ENCODE measurements at regions not wholly inside any gene's neighbourhood (a gene's known extent, or its start where the extent isn't known, plus 50 kb on each side); places are given as distances from the start of the nearest gene placed in this dataset.
"Not testable (repeated sequence)": the region's sequence is repeated elsewhere in the genome, so short reads cannot be mapped to it uniquely, and the experiment has no call there.

DNA sequence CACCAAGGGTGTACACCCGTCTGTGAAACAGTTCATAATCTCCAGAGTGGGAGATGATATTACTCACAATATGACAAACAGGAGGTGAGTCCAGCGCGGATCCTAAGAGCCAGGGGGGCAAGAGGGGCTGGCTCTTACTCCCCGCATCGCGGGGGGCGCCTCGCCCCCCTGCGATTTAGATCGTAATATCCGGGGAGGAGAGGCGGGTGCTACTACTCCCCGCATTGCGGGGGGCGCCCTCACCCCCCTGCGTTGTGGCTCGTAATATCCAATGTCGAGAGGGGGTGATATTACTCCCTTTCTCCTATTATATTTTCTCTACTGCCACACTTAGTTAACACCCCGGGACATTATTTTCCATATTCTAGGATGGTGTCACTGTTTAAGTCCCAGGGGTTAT, 131.9 kb downstream of the ADRA2C start:
- no peak for TF ChIP-seq MYC (IDR thresholded peaks at IDR 0.05; ENCODE audit: low read depth, low read length)
- no peak for TF ChIP-seq CTCF (IDR thresholded peaks at IDR 0.05; ENCODE audit: low read depth, low read length)
- no peak for TF ChIP-seq POLR2A (IDR thresholded peaks at IDR 0.05; ENCODE audit: extremely low read depth, insufficient read length)
- TF ChIP-seq, protein P1, sequence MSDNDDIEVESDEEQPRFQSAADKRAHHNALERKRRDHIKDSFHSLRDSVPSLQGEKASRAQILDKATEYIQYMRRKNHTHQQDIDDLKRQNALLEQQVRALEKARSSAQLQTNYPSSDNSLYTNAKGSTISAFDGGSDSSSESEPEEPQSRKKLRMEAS (IDR thresholded peaks at IDR 0.05; ENCODE audit: low read depth, low read length) = no peak
- H3K4me3 ChIP-seq (ENCODE audit: low read depth, low read length) = no peak overlapping the region
- no peak for DNase-seq (ENCODE audit: low read depth)

DNA sequence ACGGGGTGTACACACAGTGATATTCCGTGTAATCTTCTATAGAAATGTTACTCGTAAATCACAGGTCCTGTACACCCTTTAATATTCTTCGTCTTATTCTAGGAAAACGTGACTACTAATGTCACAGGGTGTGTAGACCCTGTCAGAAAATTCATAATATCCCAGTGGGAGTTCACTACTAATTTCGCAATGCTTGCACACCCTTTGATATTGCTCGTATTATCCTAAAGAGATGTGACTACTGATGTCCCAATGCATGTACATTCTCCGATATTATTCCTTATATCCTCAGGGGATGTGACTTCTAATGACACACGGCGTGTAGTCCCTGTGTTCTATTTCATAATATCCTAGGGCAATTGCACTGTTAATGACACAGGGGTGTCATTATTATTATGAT, 132.7 kb downstream of the ADRA2C start:
- not testable (repeated sequence) for H3K4me3 ChIP-seq (ENCODE audit: low read depth, low read length); DNase-seq (ENCODE audit: low read depth)

GRCh38 chr4:3904264-3904955, 138.2 kb downstream of the ADRA2C start:
- not testable (repeated sequence) for DNase-seq (ENCODE audit: low read depth)

GRCh38 chr4:3909616-3910015, 143.4 kb downstream of the ADRA2C start:
- DNase-seq (ENCODE audit: low read depth); H3K4me3 ChIP-seq (ENCODE audit: low read depth, low read length): not testable (repeated sequence)

More at GRCh38 chr4:3904264-3904955, 138.2 kb downstream of the ADRA2C start:
- H3K4me3 ChIP-seq (ENCODE audit: low read depth, low read length) = not testable (repeated sequence)

GRCh38 chr4:3910161-3910950, 144.2 kb downstream of the ADRA2C start:
- not testable (repeated sequence) for H3K4me3 ChIP-seq (ENCODE audit: low read depth, low read length); DNase-seq (ENCODE audit: low read depth)

- no peak overlapping the region for H3K4me3 ChIP-seq (ENCODE audit: low read depth, low read length)
- DNase-seq (ENCODE audit: low read depth) = no peak
- no peak for TF ChIP-seq CTCF (IDR thresholded peaks at IDR 0.05; ENCODE audit: low read depth, low read length)
- TF ChIP-seq, protein P1 (IDR thresholded peaks at IDR 0.05; ENCODE audit: low read depth, low read length) = 0 out of 2 replicates have a peak, but pooled peaks have one; percentile 2
- TF ChIP-seq MYC (IDR thresholded peaks at IDR 0.05; ENCODE audit: low read depth, low read length) = no peak
Observed at GRCh38 chr4:3911252-3911856, 145.2 kb downstream of the ADRA2C start.

- H3K4me3 ChIP-seq (ENCODE audit: low read depth, low read length); DNase-seq (ENCODE audit: low read depth): not testable (repeated sequence)
Observed at GRCh38 chr4:3914511-3914910, 148.3 kb downstream of the ADRA2C start.

DNA sequence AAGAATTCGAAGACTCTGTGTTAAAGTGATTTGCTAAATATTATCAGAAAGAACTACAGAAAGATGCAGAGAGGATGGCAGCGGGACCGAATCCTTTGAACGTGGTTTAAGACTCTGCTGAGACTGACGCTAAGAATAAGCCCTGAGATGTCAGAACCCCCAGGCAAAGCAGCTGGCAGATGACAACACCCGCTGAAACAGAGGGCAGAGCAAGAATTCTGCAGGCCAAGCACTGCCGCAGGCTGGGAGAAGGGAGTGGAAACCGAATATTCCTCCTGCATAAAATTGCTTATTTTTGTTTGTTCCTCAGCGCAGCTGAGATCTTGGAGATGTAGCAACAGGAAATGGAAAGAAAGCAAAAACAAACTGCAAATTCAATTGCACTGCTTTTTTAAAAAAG, 153.3 kb downstream of the ADRA2C start:
- H3K4me3 ChIP-seq (ENCODE audit: low read depth, low read length); DNase-seq (ENCODE audit: low read depth): not testable (repeated sequence)

- H3K4me3 ChIP-seq (ENCODE audit: low read depth, low read length); DNase-seq (ENCODE audit: low read depth): not testable (repeated sequence)
Observed at GRCh38 chr4:3921902-3922301, 155.7 kb downstream of the ADRA2C start.

DNA sequence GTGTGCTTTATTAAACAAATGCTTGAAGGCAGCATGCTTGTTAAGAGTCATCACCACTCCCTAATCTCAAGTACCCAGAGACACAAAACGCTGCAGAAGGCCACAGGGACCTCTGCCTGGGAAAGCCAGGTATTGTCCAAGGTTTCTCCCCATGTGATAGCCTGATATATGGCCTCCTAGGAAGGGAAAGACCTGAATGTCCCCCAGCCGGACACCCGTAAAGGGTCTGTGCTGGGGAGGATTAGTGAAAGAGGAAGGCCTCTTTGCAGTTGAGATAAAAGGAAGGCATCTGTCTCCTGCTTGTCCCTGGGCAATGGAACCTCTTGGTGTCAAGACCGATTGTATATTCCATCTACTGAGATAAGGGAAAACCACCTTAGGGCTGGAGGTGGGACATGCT, 159.7 kb downstream of the ADRA2C start:
- H3K4me3 ChIP-seq (ENCODE audit: low read depth, low read length); DNase-seq (ENCODE audit: low read depth): not testable (repeated sequence)

GRCh38 chr4:3926271-3926670, 160.1 kb downstream of the ADRA2C start:
- DNase-seq (ENCODE audit: low read depth); H3K4me3 ChIP-seq (ENCODE audit: low read depth, low read length): not testable (repeated sequence)

GRCh38 chr4:3926969-3927755, 161.0 kb downstream of the ADRA2C start:
- not testable (repeated sequence) for H3K4me3 ChIP-seq (ENCODE audit: low read depth, low read length); DNase-seq (ENCODE audit: low read depth)

GRCh38 chr4:3929431-3929830, 163.2 kb downstream of the ADRA2C start:
- not testable (repeated sequence) for H3K4me3 ChIP-seq (ENCODE audit: low read depth, low read length); DNase-seq (ENCODE audit: low read depth)

DNA sequence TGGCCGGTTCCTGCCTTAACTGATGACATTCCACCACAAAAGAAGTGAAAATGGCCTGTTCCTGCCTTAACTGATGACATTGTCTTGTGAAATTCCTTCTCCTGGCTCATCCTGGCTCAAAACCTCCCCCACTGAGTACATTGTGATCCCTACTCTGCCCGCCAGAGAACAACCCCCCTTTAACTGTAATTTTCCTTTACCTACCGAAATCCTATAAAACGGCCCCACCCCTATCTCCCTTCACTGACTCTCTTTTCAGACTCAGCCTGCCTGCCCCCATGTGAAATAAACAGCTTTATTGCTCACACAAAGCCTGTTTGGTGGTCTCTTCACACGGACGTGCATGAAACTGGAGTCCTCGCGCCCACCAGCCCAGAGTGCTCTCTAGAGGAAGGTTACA, 166.5 kb downstream of the ADRA2C start:
- DNase-seq (ENCODE audit: low read depth); H3K4me3 ChIP-seq (ENCODE audit: low read depth, low read length): not testable (repeated sequence)

DNA sequence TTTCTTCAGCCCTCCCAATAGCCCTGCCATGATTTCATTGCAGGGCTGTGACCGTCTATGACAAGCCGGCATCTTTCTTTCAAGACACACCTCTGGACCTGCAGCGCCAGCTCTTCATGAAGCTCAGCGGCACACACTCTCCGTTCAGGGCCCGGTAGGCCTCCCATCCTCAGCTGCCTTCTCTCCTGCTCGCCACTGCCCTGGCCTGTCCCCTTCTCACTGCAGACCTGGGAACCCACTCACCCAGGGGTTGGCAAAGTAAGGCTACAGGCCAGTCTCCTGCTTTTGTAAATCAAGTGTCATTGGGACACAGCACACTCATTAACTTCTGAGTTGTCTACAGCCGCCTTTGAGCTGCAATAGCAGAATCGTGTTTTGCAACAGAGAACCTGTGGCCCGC, 169.2 kb downstream of the ADRA2C start:
- not testable (repeated sequence) for DNase-seq (ENCODE audit: low read depth); H3K4me3 ChIP-seq (ENCODE audit: low read depth, low read length)

Measured in NB4 (cell line).